ENCODE measurements at regions not wholly inside any gene's neighbourhood (a gene's known extent, or its start where the extent isn't known, plus 50 kb on each side); places are given as distances from the start of the nearest gene placed in this dataset.

GRCh38 chr10:36393801-36394200, 731.6 kb upstream of the ANKRD30A start:
- Histone ChIP-seq H3K9me3 (no peaks in the 10 kb centered on the region), H3K36me3 (no peaks in the 10 kb centered on the region), H3K4me1 (no peaks in the 10 kb centered on the region), H3K27ac (no peak overlapping the region), H3K4me3 (no peak overlapping the region), H3K27me3 (no peaks in the 10 kb centered on the region)
- DNase-seq (ENCODE audit: low spot score in 2 of 2) = no peak
- TF ChIP-seq CTCF (IDR thresholded peaks at IDR 0.05) (no peak), POLR2AphosphoS5 (IDR thresholded peaks at IDR 0.05) (no peak), POLR2A (IDR thresholded peaks at IDR 0.05) (no peak)
- intact Hi-C loops (cut with DNase I; ENCODE audit: low total_unique reads) = no loop called here

GRCh38 chr10:36391405-36391804, 734.0 kb upstream of the ANKRD30A start:
- TF ChIP-seq POLR2A (IDR thresholded peaks at IDR 0.05) = no peak
- no peak for TF ChIP-seq CTCF (IDR thresholded peaks at IDR 0.05)
- no peak for TF ChIP-seq POLR2AphosphoS5 (IDR thresholded peaks at IDR 0.05)
- Histone ChIP-seq H3K4me1 (no peaks in the 10 kb centered on the region), H3K4me3 (no peak overlapping the region), H3K36me3 (no peaks in the 10 kb centered on the region), H3K27ac (no peak overlapping the region), H3K27me3 (no peaks in the 10 kb centered on the region), H3K9me3 (no peaks in the 10 kb centered on the region)
- DNase-seq (ENCODE audit: low spot score in 2 of 2) = no peak
- intact Hi-C loops (cut with DNase I; ENCODE audit: low total_unique reads) = no loop called here

GRCh38 chr10:36390221-36390620, 735.2 kb upstream of the ANKRD30A start:
- intact Hi-C loops (cut with DNase I; ENCODE audit: low total_unique reads) = no loop called here
- no peak for TF ChIP-seq POLR2A (IDR thresholded peaks at IDR 0.05)
- no peak for TF ChIP-seq CTCF (IDR thresholded peaks at IDR 0.05)
- no peak for TF ChIP-seq POLR2AphosphoS5 (IDR thresholded peaks at IDR 0.05)
- Histone ChIP-seq H3K9me3 (no peaks in the 10 kb centered on the region), H3K4me3 (no peak overlapping the region), H3K27ac (no peak overlapping the region), H3K36me3 (no peaks in the 10 kb centered on the region), H3K27me3 (no peaks in the 10 kb centered on the region), H3K4me1 (no peaks in the 10 kb centered on the region)
- no peak for DNase-seq (ENCODE audit: low spot score in 2 of 2)

GRCh38 chr10:36388166-36388565, 737.2 kb upstream of the ANKRD30A start:
- no peak for DNase-seq (ENCODE audit: low spot score in 2 of 2)
- Histone ChIP-seq H3K27me3 (no peaks in the 10 kb centered on the region), H3K9me3 (no peaks in the 10 kb centered on the region), H3K36me3 (no peaks in the 10 kb centered on the region), H3K4me3 (no peak overlapping the region), H3K4me1 (no peaks in the 10 kb centered on the region), H3K27ac (no peak overlapping the region)
- no peak for TF ChIP-seq CTCF (IDR thresholded peaks at IDR 0.05)
- TF ChIP-seq POLR2AphosphoS5 (IDR thresholded peaks at IDR 0.05) = no peak
- no peak for TF ChIP-seq POLR2A (IDR thresholded peaks at IDR 0.05)
- intact Hi-C loops (cut with DNase I; ENCODE audit: low total_unique reads) = no loop called here

GRCh38 chr10:36385693-36386092, 739.7 kb upstream of the ANKRD30A start:
- DNase-seq (ENCODE audit: low spot score in 2 of 2) = no peak
- no peak overlapping the region for H3K4me3 ChIP-seq
- TF ChIP-seq CTCF (IDR thresholded peaks at IDR 0.05) (no peak), POLR2AphosphoS5 (IDR thresholded peaks at IDR 0.05) (no peak), POLR2A (IDR thresholded peaks at IDR 0.05) (no peak)
- H3K9me3 ChIP-seq = no peaks in the 10 kb centered on the region
- intact Hi-C loops (cut with DNase I; ENCODE audit: low total_unique reads) = no loop called here
- H3K27ac ChIP-seq = no peak overlapping the region
- H3K27me3 ChIP-seq = no peaks in the 10 kb centered on the region
- peaks cover 0 to 3% of the 10 kb centered on the region in 2 donors for H3K4me1 ChIP-seq
- no peaks in the 10 kb centered on the region for H3K36me3 ChIP-seq
